ENCODE measurements at regions not wholly inside any gene's neighbourhood (a gene's known extent, or its start where the extent isn't known, plus 50 kb on each side); places are given as distances from the start of the nearest gene placed in this dataset.

GRCh38 chr6:100322886-100323285, 141.8 kb downstream of the SIM1 start:
- Histone ChIP-seq H3K9ac (no peak overlapping the region), H2AFZ (ENCODE audit: low read depth) (no peak overlapping the region), H3K27me3 (ENCODE audit: insufficient read depth, low read depth) (no peaks in the 10 kb centered on the region), H3K36me3 (ENCODE audit: insufficient read depth) (no peaks in the 10 kb centered on the region), H3K4me3 (IDR thresholded peaks at IDR 0.05; ENCODE audit: insufficient read depth, low read depth, low read length) (no peak overlapping the region), H3K27ac (no peak overlapping the region), H3K4me1 (ENCODE audit: low read depth, poor library complexity, severe bottlenecking) (no peaks in the 10 kb centered on the region), H4K20me1 (ENCODE audit: insufficient read depth) (no peaks in the 10 kb centered on the region), H3K4me2 (no peak overlapping the region), H3K79me2 (ENCODE audit: insufficient read depth, low read depth) (no peaks in the 10 kb centered on the region)
- no peak for TF ChIP-seq CTCF (conservative IDR thresholded peaks at IDR 0.05; ENCODE audit: low read depth, low read length)

- no peaks in the 10 kb centered on the region for H3K4me1 ChIP-seq (ENCODE audit: low read depth, poor library complexity, severe bottlenecking)
- H3K36me3 ChIP-seq (ENCODE audit: insufficient read depth) = no peaks in the 10 kb centered on the region
- H3K4me3 ChIP-seq (IDR thresholded peaks at IDR 0.05; ENCODE audit: insufficient read depth, low read depth, low read length) = no peak overlapping the region
- H3K79me2 ChIP-seq (ENCODE audit: insufficient read depth, low read depth) = no peaks in the 10 kb centered on the region
- no peaks in the 10 kb centered on the region for H4K20me1 ChIP-seq (ENCODE audit: insufficient read depth)
- H3K27ac ChIP-seq = no peak overlapping the region
- no peak overlapping the region for H3K9ac ChIP-seq
- H3K27me3 ChIP-seq (ENCODE audit: insufficient read depth, low read depth) = no peaks in the 10 kb centered on the region
- H2AFZ ChIP-seq (ENCODE audit: low read depth) = no peak overlapping the region
- no peak for TF ChIP-seq CTCF (conservative IDR thresholded peaks at IDR 0.05; ENCODE audit: low read depth, low read length)
- H3K4me2 ChIP-seq = no peak overlapping the region
These were observed 144.0 kb downstream of the SIM1 start for GRCh38 chr6:100320686-100321085.

- Histone ChIP-seq H2AFZ (ENCODE audit: low read depth) (no peak overlapping the region), H3K36me3 (ENCODE audit: insufficient read depth) (no peaks in the 10 kb centered on the region), H3K27ac (no peak overlapping the region), H4K20me1 (ENCODE audit: insufficient read depth) (no peaks in the 10 kb centered on the region), H3K4me1 (ENCODE audit: low read depth, poor library complexity, severe bottlenecking) (no peaks in the 10 kb centered on the region), H3K9ac (no peak overlapping the region), H3K4me3 (IDR thresholded peaks at IDR 0.05; ENCODE audit: insufficient read depth, low read depth, low read length) (no peak overlapping the region), H3K4me2 (no peak overlapping the region), H3K79me2 (ENCODE audit: insufficient read depth, low read depth) (no peaks in the 10 kb centered on the region), H3K27me3 (ENCODE audit: insufficient read depth, low read depth) (no peaks in the 10 kb centered on the region)
- TF ChIP-seq CTCF (conservative IDR thresholded peaks at IDR 0.05; ENCODE audit: low read depth, low read length) = no peak
These were observed 147.7 kb downstream of the SIM1 start for GRCh38 chr6:100317031-100317430.

GRCh38 chr6:100314186-100314585, 150.5 kb downstream of the SIM1 start:
- Histone ChIP-seq H3K27me3 (ENCODE audit: insufficient read depth, low read depth) (no peaks in the 10 kb centered on the region), H2AFZ (ENCODE audit: low read depth) (no peak overlapping the region), H3K4me2 (no peak overlapping the region), H3K4me1 (ENCODE audit: low read depth, poor library complexity, severe bottlenecking) (no peaks in the 10 kb centered on the region), H4K20me1 (ENCODE audit: insufficient read depth) (no peaks in the 10 kb centered on the region), H3K9ac (no peak overlapping the region), H3K27ac (no peak overlapping the region), H3K36me3 (ENCODE audit: insufficient read depth) (no peaks in the 10 kb centered on the region), H3K79me2 (ENCODE audit: insufficient read depth, low read depth) (no peaks in the 10 kb centered on the region), H3K4me3 (IDR thresholded peaks at IDR 0.05; ENCODE audit: insufficient read depth, low read depth, low read length) (no peak overlapping the region)
- no peak for TF ChIP-seq CTCF (conservative IDR thresholded peaks at IDR 0.05; ENCODE audit: low read depth, low read length)

All from KMS-11 (cell line).